Tibial nerve (tissue), 4 donors: ENCODE measurements at regions not wholly inside any gene's neighbourhood (a gene's known extent, or its start where the extent isn't known, plus 50 kb on each side); places are given as distances from the start of the nearest gene placed in this dataset.

Source experiments
- EP300 ChIP-seq, 2 donors: sonication (generic); formaldehyde crosslinking; IDR thresholded peaks; one replicate each; pipeline ENCODE4 v1.6.1; 2017; ENCODE audit warnings: antibody characterized with exemption in 2 of 2, mild to moderate bottlenecking in 1 of 2
- TF ChIP-seq, protein P1 (sequence below), 5 experiments: fragments of 200-600 bp in 3 of 5; fragments of 450-650 bp in 2 of 5; sonication (generic) in 3 of 5; IDR thresholded peaks; one replicate each; pipeline ENCODE4 v1.5.1; 2016 to 2019; ENCODE audit warnings: antibody characterized with exemption in 5 of 5, mild to moderate bottlenecking in 3 of 5, moderate library complexity in 2 of 5

DNA sequence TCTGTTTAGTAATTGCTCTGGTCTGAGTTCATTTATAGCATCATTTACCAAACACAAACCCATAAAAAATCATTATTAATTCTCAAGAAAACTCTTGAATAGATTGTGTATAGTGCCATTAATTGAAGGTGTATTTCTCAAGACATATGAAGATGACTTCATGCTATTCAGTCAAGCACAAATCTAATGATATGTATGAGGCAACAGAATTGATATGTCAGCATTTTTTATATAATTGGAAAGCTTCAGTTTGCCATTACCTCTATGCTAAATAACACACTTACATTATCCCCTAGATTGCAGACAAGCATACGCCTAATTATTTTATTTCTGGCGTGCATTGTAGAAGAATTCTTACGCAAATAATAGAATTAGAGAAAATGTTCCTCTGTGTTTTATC lies 461.8 kb downstream of the PDHA2 start:
- TF ChIP-seq, protein P1, sequence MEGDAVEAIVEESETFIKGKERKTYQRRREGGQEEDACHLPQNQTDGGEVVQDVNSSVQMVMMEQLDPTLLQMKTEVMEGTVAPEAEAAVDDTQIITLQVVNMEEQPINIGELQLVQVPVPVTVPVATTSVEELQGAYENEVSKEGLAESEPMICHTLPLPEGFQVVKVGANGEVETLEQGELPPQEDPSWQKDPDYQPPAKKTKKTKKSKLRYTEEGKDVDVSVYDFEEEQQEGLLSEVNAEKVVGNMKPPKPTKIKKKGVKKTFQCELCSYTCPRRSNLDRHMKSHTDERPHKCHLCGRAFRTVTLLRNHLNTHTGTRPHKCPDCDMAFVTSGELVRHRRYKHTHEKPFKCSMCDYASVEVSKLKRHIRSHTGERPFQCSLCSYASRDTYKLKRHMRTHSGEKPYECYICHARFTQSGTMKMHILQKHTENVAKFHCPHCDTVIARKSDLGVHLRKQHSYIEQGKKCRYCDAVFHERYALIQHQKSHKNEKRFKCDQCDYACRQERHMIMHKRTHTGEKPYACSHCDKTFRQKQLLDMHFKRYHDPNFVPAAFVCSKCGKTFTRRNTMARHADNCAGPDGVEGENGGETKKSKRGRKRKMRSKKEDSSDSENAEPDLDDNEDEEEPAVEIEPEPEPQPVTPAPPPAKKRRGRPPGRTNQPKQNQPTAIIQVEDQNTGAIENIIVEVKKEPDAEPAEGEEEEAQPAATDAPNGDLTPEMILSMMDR (IDR thresholded peaks at IDR 0.05) = no peak
- TF ChIP-seq EP300 (IDR thresholded peaks at IDR 0.05) = no peak
